ENCODE measurements at regions not wholly inside any gene's neighbourhood (a gene's known extent, or its start where the extent isn't known, plus 50 kb on each side); places are given as distances from the start of the nearest gene placed in this dataset.

DNA sequence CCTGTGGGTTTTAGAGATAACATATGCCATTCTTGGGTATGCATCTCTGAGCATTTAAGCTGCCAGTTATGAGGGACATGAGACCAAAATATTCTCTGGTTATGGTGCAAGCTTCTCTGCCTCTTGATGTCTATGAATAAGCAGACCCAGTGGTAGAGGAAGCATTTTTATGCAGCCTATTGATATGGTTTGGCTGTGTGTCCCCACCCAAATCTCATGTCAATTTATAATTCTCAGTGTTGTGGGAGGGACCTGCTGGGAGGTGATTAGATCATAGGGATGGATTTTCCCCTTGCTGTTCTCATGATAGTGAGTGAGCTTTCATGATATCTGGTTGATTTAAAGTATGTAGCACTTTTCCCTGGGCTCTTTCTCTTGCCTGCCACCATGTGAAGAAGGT lies 187.2 kb downstream of the ARHGAP12 start:
- no peak overlapping the region for H3K4me3 ChIP-seq (ENCODE audit: low read depth, low read length)
- DNase-seq (ENCODE audit: low read depth): no peak
- H3K27me3 ChIP-seq (ENCODE audit: control insufficient read depth, insufficient read depth, low read length): no peaks in the 10 kb centered on the region
- TF ChIP-seq, protein P1, sequence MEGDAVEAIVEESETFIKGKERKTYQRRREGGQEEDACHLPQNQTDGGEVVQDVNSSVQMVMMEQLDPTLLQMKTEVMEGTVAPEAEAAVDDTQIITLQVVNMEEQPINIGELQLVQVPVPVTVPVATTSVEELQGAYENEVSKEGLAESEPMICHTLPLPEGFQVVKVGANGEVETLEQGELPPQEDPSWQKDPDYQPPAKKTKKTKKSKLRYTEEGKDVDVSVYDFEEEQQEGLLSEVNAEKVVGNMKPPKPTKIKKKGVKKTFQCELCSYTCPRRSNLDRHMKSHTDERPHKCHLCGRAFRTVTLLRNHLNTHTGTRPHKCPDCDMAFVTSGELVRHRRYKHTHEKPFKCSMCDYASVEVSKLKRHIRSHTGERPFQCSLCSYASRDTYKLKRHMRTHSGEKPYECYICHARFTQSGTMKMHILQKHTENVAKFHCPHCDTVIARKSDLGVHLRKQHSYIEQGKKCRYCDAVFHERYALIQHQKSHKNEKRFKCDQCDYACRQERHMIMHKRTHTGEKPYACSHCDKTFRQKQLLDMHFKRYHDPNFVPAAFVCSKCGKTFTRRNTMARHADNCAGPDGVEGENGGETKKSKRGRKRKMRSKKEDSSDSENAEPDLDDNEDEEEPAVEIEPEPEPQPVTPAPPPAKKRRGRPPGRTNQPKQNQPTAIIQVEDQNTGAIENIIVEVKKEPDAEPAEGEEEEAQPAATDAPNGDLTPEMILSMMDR (IDR thresholded peaks at IDR 0.05; ENCODE audit: insufficient read depth, low read length, poor library complexity, severe bottlenecking): no peak
- no peaks in the 10 kb centered on the region for H3K36me3 ChIP-seq (ENCODE audit: control insufficient read depth, insufficient read depth, low read length)

DNA sequence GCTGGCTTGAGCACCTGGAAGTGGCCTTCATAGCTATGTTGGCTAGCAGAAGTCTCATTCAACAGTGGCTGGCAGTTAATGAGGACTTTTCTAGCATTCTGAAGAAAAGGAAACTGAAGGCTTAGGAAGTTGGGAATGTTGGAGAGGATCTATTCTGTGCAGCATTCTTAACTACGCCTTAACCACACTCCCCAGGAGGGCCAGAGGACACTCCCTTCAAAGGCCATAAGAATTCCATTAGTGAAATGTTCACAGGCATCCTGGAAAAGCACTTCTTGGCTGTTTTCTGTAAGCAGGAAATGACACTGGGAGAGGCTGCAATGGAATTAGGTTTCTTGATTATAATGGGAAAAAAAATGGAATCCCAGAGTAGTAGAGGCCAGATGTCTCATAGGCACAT lies 188.9 kb downstream of the ARHGAP12 start:
- no peak for DNase-seq (ENCODE audit: low read depth)
- no peak overlapping the region for H3K4me3 ChIP-seq (ENCODE audit: low read depth, low read length)

DNA sequence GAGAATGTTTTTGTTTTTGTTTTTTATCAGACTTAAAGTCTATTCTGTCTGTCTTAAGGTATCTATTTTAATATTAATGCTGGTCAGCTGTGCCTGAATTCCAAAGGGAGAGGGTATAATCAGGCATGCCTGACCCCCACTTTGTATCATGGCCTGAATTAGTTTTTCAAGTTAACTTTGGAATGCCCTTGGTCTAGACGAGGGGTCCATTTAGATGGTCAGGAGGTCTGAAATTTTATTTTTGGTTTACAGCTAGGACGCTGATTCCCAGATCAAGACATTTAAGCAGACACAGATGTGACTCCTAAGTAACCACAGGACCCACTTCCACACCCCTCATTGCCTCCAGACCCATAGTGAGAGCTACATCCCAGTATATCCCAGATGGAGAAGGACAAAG lies 189.5 kb downstream of the ARHGAP12 start:
- Histone ChIP-seq H3K27me3 (ENCODE audit: control insufficient read depth, insufficient read depth, low read length) (no peaks in the 10 kb centered on the region), H3K4me3 (ENCODE audit: low read depth, low read length) (no peak overlapping the region), H3K36me3 (ENCODE audit: control insufficient read depth, insufficient read depth, low read length) (no peaks in the 10 kb centered on the region)
- TF ChIP-seq, protein P1 (IDR thresholded peaks at IDR 0.05; ENCODE audit: insufficient read depth, low read length, poor library complexity, severe bottlenecking): no peak
- DNase-seq (ENCODE audit: low read depth): no peak

More for the DNA sequence above, 188.9 kb downstream of the ARHGAP12 start:
- Histone ChIP-seq H3K36me3 (ENCODE audit: control insufficient read depth, insufficient read depth, low read length) (no peaks in the 10 kb centered on the region), H3K27me3 (ENCODE audit: control insufficient read depth, insufficient read depth, low read length) (no peaks in the 10 kb centered on the region)
- TF ChIP-seq, protein P1 (IDR thresholded peaks at IDR 0.05; ENCODE audit: insufficient read depth, low read length, poor library complexity, severe bottlenecking): no peak

DNA sequence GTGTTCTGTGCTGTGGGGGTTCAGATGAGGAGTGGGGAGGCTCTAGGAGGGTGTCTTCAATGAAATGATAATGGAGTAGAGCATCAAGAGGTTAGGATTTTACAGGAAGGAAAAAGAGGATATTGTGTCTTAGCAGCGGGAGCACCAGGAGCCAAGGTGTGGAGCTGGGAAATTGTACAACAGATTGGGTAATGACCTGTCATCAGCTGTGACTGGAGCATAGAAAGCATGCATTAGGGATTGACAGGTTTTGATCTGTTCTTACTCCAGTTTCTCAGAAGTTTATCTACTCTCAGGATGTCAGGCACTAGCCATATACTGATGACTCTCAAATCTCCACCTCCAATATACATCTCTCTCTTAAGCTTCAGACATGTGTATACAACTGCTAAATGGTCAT lies 196.9 kb downstream of the ARHGAP12 start:
- DNase-seq (ENCODE audit: low read depth): no peak
- H3K36me3 ChIP-seq (ENCODE audit: control insufficient read depth, insufficient read depth, low read length): no peaks in the 10 kb centered on the region
- no peak overlapping the region for H3K4me3 ChIP-seq (ENCODE audit: low read depth, low read length)
- TF ChIP-seq, protein P1 (IDR thresholded peaks at IDR 0.05; ENCODE audit: insufficient read depth, low read length, poor library complexity, severe bottlenecking): no peak
- peaks cover 2% of the 10 kb centered on the region for H3K27me3 ChIP-seq (ENCODE audit: control insufficient read depth, insufficient read depth, low read length)

DNA sequence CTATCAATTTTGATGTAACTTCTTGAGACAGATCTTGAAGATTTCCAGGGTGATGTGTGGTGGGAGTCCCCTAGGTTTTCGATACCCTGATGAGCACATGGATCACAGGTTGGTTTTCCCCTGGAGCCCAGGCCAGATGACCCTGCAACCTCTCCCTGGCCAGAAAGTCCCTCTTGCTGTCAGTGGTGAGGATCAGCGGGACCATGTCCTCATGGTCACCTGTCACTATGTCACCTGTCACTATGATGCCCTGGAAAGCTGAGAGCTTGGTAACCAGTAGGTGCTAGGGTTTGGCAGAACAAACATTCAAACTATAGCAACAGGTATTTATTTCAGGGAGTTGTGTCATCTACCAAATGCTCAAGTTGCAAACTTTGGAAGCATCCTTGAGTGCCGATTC lies 197.9 kb downstream of the ARHGAP12 start:
- peaks cover 2% of the 10 kb centered on the region for H3K27me3 ChIP-seq (ENCODE audit: control insufficient read depth, insufficient read depth, low read length)
- H3K4me3 ChIP-seq (ENCODE audit: low read depth, low read length): no peak overlapping the region
- no peaks in the 10 kb centered on the region for H3K36me3 ChIP-seq (ENCODE audit: control insufficient read depth, insufficient read depth, low read length)
- no peak for DNase-seq (ENCODE audit: low read depth)
- TF ChIP-seq, protein P1 (IDR thresholded peaks at IDR 0.05; ENCODE audit: insufficient read depth, low read length, poor library complexity, severe bottlenecking): no peak

DNA sequence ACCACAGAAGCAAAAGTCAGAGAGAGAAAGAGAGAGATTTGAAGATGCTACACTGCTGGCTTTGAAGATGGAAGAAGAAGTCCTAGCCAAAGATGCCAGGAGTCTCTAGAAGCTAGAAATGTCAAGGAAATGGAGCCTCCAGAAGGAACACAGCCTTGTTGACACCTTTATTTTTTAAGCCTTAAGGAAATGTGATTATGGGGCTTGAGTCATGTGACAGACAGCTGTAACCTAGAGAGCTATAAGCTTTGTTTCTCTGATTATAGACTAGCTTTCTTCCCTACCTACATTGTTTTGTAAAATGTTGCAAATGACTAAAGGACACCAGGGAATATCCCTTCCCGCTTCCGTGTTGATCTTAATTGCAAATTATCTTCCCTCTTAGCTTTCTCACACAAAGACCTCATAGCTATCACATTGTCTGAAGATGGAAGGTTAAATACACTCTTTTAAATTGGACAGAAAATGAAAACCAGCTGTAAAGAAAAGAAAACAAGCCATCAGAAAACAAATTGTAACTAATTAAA lies 199.9 kb downstream of the ARHGAP12 start:
- TF ChIP-seq, protein P1 (IDR thresholded peaks at IDR 0.05; ENCODE audit: insufficient read depth, low read length, poor library complexity, severe bottlenecking): no peak
- no peaks in the 10 kb centered on the region for H3K36me3 ChIP-seq (ENCODE audit: control insufficient read depth, insufficient read depth, low read length)
- H3K4me3 ChIP-seq (ENCODE audit: low read depth, low read length): no peak overlapping the region

More for the DNA sequence above, 199.9 kb downstream of the ARHGAP12 start:
- no peak for DNase-seq (ENCODE audit: low read depth)
- peaks cover 4% of the 10 kb centered on the region for H3K27me3 ChIP-seq (ENCODE audit: control insufficient read depth, insufficient read depth, low read length)

Measured in kidney epithelial cell (primary cell).